ENCODE measurements at regions not wholly inside any gene's neighbourhood (a gene's known extent, or its start where the extent isn't known, plus 50 kb on each side); places are given as distances from the start of the nearest gene placed in this dataset.

DNA sequence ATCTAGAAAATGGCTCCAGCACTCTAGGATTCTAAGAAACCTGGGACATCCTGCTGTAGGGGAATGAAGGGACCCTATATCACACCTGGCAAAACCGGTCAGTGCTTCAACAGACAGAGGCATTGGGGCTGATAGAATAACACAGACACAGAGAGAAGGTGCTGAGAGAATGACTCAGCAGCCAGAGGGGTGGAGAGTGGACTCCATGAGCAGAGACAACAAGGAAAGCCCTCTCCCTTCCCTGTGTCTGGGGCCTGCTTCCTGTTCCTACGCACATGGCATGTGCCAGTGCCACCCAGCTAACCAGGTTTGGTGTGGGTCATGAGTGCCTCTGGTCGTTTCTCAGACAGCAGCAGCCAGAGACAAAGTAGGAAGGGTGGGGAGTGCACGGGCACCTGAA is 140.3 kb downstream of the CCT6B start:
- Mint-ChIP-seq H3K27ac (no peak overlapping the region), H3K4me1 (ENCODE audit: low read depth) (no peaks in the 10 kb centered on the region), H3K36me3 (ENCODE audit: low read depth) (no peaks in the 10 kb centered on the region), H3K27me3 (peaks cover 15% of the 10 kb centered on the region), H3K9me3 (no peaks in the 10 kb centered on the region), H3K4me3 (no peak overlapping the region)
- TF ChIP-seq, protein P1, sequence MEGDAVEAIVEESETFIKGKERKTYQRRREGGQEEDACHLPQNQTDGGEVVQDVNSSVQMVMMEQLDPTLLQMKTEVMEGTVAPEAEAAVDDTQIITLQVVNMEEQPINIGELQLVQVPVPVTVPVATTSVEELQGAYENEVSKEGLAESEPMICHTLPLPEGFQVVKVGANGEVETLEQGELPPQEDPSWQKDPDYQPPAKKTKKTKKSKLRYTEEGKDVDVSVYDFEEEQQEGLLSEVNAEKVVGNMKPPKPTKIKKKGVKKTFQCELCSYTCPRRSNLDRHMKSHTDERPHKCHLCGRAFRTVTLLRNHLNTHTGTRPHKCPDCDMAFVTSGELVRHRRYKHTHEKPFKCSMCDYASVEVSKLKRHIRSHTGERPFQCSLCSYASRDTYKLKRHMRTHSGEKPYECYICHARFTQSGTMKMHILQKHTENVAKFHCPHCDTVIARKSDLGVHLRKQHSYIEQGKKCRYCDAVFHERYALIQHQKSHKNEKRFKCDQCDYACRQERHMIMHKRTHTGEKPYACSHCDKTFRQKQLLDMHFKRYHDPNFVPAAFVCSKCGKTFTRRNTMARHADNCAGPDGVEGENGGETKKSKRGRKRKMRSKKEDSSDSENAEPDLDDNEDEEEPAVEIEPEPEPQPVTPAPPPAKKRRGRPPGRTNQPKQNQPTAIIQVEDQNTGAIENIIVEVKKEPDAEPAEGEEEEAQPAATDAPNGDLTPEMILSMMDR (IDR thresholded peaks at IDR 0.05): no peak
- ATAC-seq (ENCODE audit: poor library complexity) (no peak), DNase-seq (no peak)
- Histone ChIP-seq H3K27me3 (ENCODE audit: control insufficient read depth in 1 of 2, insufficient read depth in 2 of 2, low read length in 2 of 2) (no peaks in the 10 kb centered on the region), H3K36me3 (ENCODE audit: insufficient read depth, low read length) (no peaks in the 10 kb centered on the region), H3K4me1 (ENCODE audit: insufficient read depth, low read length) (no peaks in the 10 kb centered on the region), H3K9me3 (ENCODE audit: control insufficient read depth in 1 of 2, insufficient read depth in 1 of 2, low read length in 2 of 2) (no peaks in the 10 kb centered on the region), H3K27ac (ENCODE audit: low read depth in 1 of 2, low read length in 2 of 2) (no peak overlapping the region), H3K4me3 (ENCODE audit: low read length) (no peak overlapping the region)
- CTCF ChIA-PET: no interaction called here
- POLR2A ChIA-PET: no interaction called here
- intact Hi-C loops (cut with DNase I, micrococcal nuclease): no loop called here

DNA sequence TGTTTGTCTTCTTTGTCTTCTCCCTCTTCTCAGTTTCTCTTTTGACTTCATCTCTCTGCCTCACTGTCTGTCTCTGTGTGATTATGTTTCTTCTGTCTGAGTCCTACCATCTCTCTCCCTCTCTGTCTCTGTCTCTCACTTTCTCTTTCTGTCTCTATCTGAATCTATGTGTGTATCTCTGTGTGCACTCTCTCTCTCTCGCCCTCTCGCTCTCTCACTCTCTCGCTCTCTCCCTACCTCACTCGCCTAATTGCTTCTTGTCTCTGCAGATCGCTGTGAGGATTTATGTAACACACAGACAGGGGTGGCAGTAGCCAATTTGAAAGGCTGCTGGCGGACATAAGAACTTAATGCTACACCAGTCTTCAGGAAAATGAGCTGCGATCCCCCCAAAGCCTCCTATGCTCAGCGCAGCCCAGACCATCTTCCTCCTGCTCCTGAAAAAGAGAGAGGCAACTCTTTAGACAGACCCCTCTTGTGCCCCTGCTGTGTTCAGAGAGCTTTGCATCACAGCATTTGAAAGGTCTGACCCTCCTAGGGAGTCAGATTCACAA is 140.9 kb downstream of the CCT6B start:
- Histone ChIP-seq H3K4me1 (ENCODE audit: insufficient read depth, low read length) (no peaks in the 10 kb centered on the region), H3K27me3 (ENCODE audit: control insufficient read depth in 1 of 2, insufficient read depth in 2 of 2, low read length in 2 of 2) (no peaks in the 10 kb centered on the region), H3K4me3 (ENCODE audit: low read length) (no peak overlapping the region), H3K9me3 (ENCODE audit: control insufficient read depth in 1 of 2, insufficient read depth in 1 of 2, low read length in 2 of 2) (no peaks in the 10 kb centered on the region), H3K27ac (ENCODE audit: low read depth in 1 of 2, low read length in 2 of 2) (no peak overlapping the region), H3K36me3 (ENCODE audit: insufficient read depth, low read length) (no peaks in the 10 kb centered on the region)
- TF ChIP-seq, protein P1 (IDR thresholded peaks at IDR 0.05): no peak
- Mint-ChIP-seq H3K4me1 (ENCODE audit: low read depth) (no peaks in the 10 kb centered on the region), H3K4me3 (no peak overlapping the region), H3K36me3 (ENCODE audit: low read depth) (no peaks in the 10 kb centered on the region), H3K27ac (no peak overlapping the region), H3K9me3 (no peaks in the 10 kb centered on the region), H3K27me3 (peaks cover 15% of the 10 kb centered on the region)
- ChIA-PET CTCF (no interaction called here), POLR2A (no interaction called here)
- intact Hi-C loops (cut with DNase I, micrococcal nuclease): no loop called here
- no peak for ATAC-seq (ENCODE audit: poor library complexity)
- DNase-seq: no peak

DNA sequence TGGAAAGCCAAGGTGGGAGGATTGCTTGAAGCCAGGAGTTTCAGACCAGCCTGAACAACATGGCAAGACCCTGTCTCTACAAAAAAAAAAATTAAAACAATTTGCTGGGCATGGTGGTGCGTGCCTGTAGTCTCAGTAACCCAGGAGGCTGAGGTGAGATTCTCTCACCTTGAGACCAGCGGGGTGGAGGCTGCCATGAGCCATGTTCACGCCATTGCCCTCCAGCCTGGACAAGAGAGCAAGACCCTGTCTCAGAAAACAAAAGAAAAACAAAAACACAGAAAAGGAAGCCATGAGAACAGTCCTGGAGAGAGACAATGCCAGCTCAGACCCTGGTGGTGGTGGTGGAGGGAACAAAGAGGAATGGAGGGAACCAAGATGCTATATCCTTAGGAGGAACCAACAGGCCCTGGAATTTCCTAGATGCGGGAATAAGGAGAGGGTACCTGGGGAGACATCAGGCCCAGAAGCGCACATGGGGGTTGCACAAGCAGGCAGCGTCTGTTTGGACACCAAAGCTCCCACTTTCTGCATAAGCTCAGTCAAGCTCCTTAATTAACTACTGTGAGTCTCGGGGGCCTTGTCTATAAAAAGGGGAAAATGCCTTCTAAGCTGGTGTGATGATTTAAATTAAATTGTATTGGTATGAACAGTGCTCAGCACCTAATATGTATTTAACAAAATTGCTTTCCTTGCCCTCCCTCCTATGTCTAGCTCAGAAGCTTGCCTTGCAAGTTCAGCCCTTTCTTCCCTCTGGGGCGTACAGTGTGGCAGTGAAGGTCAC is 143.8 kb downstream of the CCT6B start:
- H3K4me1 Mint-ChIP-seq (ENCODE audit: low read depth): no peaks in the 10 kb centered on the region
- Histone ChIP-seq H3K36me3 (ENCODE audit: insufficient read depth, low read length) (no peaks in the 10 kb centered on the region), H3K4me3 (ENCODE audit: low read length) (no peak overlapping the region), H3K27me3 (ENCODE audit: control insufficient read depth in 1 of 2, insufficient read depth in 2 of 2, low read length in 2 of 2) (no peaks in the 10 kb centered on the region), H3K4me1 (ENCODE audit: insufficient read depth, low read length) (no peaks in the 10 kb centered on the region), H3K9me3 (ENCODE audit: control insufficient read depth in 1 of 2, insufficient read depth in 1 of 2, low read length in 2 of 2) (no peaks in the 10 kb centered on the region), H3K27ac (ENCODE audit: low read depth in 1 of 2, low read length in 2 of 2) (no peak overlapping the region)
- ChIA-PET POLR2A (no interaction called here), CTCF (interaction anchor here (0.6 kb wide), 1 partner anchor 303 kb away, joined by 3 read pairs; no protein-coding TSS in a partner anchor)
- H3K36me3 Mint-ChIP-seq (ENCODE audit: low read depth): no peaks in the 10 kb centered on the region
- H3K27ac Mint-ChIP-seq: no peak overlapping the region
- intact Hi-C loops (cut with DNase I, micrococcal nuclease): no loop called here
- TF ChIP-seq, protein P1 (IDR thresholded peaks at IDR 0.05): no peak
- H3K9me3 Mint-ChIP-seq: no peaks in the 10 kb centered on the region
- H3K27me3 Mint-ChIP-seq: peaks cover 9% of the 10 kb centered on the region
- ATAC-seq (ENCODE audit: poor library complexity): no peak
- no peak overlapping the region for H3K4me3 Mint-ChIP-seq
- DNase-seq: no peak

Data from CD4-positive, alpha-beta T cell (primary cell).